Activated T-cell treated with anti-CD3 and anti-CD28 coated beads for 1 hour (primary cell): ENCODE measurements at regions not wholly inside any gene's neighbourhood (a gene's known extent, or its start where the extent isn't known, plus 50 kb on each side); places are given as distances from the start of the nearest gene placed in this dataset.

Source experiments
- DNase-seq: peaks from one replicate; pipeline ENCODE4 v3.0.0-alpha.2; 2020; ENCODE audit warnings: low read depth

DNA sequence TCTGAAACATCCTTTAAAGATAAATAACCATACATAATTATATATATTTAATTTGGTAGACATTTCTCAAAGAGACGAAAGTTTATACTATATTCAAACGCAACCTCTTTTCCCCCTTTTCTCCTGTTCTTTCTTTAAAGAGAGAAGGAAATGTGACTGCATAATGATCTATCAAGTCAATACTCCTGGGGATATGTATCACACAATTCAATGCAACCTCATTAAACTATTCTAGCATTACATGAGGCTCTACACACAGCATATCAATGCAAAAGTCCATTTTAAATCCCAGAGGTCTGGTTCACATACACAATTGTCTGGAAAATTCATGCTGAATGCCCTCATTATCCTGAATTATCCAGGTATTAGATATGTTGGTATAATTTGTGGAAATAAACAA lies 330.7 kb downstream of the LMX1A start:
- DNase-seq: no peak

DNA sequence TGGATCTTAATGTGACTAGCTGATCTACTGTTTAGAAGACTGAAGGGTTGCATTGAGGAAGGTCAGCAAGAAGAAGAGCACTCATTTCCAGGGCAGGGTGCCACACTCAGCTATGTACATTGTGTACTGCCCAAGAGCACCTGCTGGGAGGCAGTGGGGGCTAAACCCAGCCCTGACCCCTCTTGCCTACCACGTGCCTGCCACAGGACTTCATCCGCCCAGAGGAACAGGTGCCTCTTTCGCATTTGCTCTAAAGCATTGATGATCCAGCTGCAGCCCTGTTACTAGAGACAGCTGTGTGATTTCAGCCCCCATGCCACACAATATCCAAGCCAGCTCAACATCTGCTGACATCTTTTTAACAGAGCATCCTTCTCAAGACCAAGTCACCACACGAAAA lies 341.8 kb downstream of the LMX1A start:
- DNase-seq: no peak

DNA sequence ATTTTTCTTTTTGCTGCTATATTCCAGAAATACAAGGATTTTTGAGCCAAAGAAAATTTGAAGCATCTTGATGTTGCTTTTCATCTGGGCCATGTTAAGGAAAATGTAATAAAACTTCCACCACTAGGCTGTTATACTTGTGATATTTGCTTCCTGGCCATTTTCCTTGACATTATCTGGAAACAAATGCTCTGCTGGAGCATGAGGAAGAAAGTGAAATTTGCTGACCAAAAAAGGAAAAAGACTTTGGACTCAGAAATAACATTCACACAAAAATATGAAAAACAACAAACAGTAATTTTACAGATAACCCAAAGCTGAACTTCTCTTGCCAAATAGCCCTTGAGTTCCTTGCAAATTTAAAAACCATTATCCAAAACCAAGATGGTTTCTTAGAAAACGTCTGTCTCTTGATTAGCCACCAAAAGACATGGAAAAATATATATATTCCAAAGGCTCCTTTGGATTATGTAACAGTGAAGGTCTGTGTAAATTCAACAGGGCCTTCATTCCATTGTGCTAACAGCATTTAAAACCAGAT lies 344.5 kb downstream of the LMX1A start:
- no peak for DNase-seq

DNA sequence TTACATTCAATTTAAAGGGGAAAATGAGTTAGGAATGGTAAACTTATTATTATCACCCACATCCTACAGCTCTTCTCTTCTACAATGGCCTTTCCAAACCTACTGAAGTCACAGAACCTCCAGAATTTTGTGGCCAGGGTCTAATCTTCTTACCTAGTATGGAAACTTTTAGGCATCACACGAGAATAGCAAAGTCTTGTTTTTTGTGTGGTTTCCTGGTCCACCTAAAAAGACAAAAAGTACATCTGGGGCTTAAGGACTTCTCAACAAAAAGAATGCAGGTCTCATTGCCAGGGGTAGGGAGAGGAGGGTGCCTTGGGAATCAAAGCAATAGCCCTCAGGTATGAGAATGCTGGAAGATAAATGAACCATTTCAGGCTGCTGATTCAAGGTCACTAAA lies 345.3 kb downstream of the LMX1A start:
- no peak for DNase-seq

DNA sequence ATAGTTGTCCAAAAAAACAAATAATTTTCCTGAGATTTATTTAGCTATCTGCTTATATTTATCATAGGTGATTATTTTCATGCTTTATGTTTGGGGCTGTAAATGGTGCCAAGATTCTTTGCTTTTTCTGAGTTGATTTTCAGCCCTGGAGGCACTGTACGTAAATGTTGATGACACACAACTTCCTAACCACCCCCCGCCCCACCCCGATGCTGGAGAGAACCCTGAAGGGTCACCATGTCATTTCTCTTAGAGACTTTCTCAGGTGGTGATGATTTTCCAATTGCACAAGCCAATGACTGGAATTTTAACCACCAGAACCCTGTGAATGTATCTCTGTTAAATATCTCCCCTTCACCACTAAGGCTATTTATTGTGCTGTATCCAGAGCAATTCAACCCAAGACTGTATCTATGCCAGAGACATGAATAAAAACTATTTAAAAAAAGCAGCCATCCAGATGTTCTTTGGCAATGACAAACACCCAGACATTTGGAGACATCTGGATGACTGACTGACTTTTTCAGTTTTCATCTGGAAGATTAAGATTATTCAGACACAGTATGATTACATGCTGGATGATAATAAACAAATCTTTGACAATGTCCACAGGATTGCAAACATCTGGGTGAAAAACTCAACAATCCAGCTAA lies 346.0 kb downstream of the LMX1A start:
- DNase-seq: no peak

DNA sequence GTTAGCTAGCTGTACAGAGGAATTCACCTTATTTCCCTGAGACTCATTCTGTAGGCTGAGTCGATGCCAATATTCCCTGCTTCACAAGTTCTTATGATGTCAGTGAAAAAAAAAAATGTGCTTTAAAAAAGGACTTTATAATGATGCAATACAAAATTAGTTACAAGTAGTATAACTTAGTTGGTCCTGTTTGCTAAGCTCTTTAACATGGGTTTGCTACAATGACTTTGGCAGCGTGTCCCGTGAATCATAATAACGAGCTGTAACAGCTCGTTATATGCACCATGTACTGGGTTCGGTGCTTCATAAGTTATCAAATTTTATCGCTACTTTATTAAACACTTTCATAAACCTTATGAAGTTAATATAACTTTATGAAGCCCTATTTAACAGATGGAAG lies 349.7 kb downstream of the LMX1A start:
- DNase-seq: no peak

DNA sequence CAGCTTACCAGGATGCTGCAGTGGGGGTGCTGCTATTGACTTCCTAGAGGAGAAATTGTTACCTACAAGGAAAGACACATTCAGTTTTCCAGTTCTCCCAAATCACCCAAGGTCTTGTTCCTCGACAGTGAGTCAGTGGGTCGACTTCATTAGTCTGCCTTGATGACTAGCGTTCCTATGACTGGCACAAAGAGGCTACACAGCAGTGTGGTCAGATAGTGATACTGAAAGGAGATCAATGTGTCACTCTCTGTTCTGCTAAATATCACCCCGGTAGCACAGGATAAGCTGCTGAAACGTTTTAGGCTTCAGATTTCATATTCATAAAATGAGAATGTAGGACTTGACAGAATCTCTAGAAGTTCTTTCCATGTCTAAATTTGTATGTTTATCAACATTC lies 357.4 kb downstream of the LMX1A start:
- DNase-seq: no peak

DNA sequence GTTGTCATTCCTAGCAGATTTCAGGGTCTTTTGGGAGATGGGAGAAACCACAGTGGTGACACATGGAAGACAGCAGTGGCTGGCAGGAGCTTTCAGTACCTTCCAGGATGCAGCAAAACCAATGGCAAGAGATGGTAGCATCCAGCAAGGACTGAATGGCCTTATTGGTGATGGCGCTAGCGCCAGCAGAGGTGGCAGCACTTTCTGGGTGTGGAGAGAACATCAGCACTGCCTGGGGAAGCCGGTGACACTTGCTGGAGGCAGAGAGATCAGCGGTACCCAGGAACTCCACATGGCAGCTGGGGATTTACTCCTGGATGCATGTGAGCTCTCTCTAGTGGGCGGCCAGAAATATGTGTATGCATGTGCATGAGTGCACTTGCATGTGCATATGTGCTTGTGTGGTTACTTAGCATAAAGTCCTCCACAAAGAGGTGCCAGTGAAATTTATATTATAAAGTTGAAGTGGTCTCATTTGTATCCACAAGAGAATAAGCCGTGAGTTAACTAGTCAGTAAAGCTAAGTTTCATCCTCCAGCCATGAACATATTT lies 364.7 kb downstream of the LMX1A start:
- DNase-seq: no peak

DNA sequence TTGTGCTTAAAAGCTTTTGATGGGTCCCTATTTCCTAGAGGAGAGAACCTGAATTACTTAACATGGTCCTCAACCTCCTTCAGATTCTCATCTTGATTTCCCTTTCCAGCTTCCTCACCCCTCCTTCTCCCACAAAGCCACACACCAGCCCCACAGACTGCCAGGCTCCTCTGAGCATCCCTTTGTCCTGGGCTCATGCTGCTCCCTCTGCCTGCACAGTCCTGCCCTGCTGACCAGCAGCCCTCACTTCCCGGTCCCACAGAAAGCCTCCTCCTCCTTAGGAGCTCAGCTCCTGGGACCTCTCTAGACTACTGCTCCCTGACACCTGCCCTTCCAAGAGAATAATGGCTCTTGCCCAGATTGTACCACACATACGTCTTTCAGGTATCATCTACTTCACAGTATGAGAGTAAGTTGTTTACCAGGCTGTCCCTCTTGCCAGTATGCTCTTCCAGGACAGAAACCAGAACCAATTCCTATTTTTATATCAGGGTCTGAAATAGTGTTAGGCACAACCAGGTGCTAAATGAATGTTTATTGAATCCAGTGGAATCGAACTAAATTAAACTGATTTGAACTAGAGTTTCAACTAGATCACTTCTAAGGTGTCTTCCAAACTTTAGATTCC lies 373.4 kb downstream of the LMX1A start:
- no peak for DNase-seq

DNA sequence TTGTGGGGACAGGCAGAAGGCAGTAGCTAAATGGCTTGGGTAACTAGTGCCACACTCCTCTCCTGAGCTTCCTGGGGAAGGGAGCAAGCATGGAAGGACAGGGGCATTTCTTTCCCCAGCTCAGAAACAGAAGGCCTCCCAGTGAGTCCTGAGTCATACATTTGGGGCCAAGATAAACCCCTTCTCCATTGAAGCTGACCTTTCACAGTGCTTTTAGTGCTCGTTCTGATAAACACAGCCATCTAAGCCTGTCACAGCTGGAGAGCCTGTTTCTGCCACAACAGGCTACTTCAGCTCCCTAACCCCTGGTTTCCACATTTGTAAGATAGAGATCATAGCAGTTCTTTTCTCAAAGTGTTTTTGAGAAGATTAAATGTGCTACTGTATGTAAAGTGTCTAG lies 374.0 kb downstream of the LMX1A start:
- DNase-seq: no peak

DNA sequence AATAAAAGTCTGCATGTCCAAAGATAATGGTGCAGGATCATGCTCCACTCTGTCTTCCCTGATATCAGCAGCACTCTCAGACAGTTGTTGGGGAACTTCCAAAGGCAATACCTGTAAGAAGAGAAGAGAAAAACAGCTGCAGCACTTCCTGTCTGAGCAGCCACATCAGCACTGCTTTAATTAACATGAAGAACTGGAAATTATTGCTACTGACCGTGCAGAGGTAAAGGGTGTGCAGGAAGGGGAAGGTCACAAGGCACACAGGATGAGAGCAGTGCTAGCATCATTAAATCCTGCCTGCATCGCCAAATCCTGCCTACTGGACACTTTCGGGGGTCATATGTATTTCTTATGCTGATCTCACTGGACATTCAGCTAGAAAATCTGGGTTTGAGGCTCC lies 379.0 kb downstream of the LMX1A start:
- no peak for DNase-seq

DNA sequence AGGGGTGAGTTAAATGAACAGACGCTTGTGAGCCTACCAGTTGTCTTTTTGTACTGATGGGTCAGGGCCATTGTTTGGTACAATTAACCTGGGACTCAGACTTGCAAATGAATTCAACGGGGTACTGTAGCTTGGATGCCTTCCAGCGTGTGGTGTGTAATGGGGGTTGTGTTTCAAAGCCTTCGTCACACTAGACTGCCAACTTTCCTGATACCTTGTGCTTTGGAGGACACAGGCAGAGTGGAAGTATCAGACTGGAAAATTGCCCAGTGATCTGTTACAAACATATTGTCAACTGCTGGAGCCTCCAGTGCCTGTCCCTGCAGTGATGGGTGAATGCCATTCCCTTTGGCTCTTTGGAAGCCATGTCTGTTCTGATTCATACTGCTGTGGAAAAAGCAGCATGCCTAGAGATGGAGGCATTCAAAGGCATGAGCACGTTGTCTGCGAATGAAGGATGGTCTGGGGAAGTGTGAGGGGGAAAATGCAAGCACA lies 384.5 kb downstream of the LMX1A start:
- DNase-seq: no peak

DNA sequence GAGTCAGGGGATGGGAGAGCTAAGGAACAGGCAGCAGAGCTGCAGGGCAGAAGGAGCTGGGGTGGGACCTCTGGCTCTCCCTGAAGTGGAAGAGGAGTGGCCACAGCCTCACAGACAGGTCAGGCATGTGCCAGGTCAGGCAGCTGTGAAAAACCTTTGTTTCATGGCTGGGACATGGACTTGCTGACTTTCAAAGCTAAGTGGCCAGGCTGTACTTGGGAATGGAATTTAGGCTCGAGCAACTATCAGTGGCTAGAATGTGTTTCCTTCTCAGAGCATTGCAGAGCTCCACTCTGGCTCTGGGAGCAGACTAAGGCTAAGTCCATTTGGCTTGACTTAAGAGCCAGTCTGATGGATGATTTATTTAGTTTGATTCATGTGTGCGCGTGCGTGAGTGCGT lies 385.1 kb downstream of the LMX1A start:
- no peak for DNase-seq

DNA sequence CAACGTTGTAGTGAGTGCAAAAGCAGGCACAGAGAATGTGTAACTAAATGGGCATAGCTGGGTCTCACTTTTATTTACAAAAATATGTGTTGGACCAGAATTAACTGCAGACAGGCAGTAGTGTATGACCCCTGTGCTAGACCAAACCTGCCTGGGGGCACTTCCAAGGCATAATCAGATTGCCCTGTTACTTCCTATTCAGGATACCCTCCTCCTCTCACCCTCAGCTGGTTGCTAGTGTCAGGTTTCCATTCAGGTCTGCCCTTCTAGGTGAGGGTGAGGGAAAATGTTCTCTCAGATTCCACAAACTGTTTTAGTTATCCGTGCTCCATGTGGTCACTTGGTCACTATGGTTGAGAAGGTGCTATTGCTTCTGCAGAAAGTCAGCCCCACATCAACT lies 387.3 kb downstream of the LMX1A start:
- no peak for DNase-seq

DNA sequence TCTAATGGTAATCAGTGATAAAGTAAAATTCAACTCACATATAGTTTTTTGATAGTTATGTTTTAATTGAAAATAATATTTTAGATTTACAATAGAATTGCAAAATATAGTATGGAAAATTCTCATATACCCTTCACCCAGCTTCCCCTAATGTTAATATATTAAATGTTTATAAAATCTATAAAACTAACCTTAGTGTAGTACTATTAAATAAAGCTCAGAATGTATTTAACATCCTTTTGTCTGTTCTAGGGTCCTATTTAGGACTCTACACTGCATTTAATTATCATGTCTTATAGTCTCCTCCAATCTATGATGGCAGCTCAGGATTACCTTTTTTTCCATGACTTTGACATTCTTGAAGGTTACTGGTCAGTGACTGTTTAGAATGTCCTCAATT lies 389.2 kb downstream of the LMX1A start:
- no peak for DNase-seq

DNA sequence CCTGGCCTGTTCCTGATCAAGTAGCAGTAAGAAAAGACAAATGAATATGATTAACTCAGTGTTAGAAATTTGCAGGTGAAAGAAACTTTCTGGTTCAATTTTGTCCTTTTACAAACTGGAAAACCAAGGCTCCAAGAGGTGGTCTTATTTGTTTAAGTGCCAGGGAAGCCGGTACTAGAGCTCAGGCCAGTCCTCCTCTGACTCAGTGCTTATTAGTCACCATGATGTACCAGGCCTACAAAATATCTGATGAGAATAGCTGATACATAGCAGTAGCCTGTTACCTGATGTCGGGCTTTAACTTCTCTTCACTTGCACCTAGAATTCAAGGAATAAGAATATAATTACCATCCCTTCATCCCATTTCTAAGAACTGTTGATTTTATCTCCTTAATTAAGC lies 394.8 kb downstream of the LMX1A start:
- DNase-seq: no peak

DNA sequence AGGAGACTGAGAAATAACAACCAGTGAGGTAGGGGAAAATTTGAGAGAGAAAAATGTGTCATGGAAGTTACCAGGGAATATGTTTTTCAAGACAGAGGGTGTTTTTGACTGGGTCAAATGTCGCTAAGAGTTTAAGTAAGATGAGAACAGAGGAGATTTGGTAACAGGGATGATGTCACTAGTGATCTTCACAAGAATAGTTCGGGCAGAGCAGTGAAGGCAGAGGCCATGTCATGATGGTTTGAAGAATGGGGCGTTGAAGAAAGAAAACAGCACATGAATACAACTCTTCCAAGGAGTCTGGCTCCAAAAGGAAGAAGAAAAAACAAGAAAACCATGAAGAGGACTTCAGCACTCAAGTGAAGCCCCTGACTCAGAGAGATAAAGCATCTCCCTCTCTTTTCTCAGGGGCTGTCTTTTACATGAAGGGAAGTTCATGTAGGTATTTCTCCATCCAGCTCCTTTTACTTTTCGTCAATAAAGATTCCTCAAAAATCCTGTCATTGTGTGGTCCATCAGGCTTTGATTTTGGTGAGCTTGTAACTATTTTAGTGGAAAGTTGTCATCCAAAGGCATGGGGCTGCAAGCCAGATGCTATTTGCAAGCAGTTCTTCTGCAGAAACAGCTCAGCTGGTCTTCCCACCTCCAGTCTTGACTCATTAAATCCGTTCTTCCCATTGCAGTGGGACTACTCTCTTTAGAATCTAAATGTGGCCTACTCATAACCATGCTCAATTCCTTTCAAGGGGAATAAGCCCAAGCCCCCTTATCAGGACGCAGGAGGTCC lies 397.3 kb downstream of the LMX1A start:
- no peak for DNase-seq

DNA sequence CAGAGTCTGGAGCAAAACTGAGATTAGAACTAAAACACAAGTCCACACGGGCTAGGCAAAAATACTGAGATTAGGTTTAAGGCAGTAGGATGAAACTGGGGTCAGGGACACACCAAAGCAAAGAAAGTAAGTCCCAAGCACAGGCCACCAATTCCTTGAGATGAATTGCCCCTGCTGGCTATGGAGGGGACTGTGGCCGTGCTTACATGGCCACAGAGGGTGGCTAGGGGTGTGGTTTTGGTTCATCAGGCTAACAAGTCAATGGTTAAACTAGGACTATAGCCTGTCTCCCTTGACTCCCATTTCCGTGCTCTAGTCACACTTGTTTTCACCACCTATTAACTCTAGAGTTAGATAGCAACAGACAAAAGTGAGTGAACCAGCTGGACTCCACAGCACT lies 394.8 kb downstream of the PBX1 start:
- DNase-seq: no peak

DNA sequence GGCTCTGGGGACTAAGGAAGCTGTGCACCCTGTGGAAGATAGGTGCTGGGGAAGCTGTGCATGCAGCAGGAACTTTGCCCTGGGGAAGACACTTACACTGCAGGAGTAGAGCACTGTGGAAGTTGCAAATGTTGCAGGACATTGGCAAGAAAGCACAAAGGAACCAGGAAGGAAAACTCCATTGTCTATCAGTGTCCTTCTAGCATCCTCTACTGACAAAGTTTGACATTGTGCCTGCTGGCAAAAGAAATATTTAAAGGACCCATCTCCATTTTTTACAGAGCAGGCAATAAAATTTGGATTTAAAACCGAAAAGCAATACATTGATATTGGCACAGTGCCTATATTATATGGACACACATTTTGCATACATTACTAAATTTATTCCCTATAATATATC lies 394.1 kb downstream of the PBX1 start:
- no peak for DNase-seq

DNA sequence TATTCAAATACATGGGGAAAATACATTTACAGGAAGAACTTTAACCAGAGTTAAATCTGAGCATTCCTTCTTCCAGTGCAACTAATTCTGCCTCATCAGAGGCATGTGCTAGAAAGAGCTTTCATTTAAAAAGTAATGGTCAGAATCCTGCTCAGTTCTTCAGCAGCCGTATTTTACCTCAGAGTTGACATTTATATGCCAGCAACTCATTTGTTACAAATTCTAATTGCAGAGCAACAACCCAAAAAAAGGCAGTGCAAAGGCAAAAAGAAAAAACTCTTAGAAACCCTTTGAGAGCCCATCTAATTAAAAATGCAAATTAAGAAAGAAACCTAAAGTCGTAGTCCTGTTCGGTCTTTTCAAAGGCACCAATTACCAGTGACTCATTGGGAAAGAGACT lies 392.5 kb downstream of the PBX1 start:
- DNase-seq: no peak

DNA sequence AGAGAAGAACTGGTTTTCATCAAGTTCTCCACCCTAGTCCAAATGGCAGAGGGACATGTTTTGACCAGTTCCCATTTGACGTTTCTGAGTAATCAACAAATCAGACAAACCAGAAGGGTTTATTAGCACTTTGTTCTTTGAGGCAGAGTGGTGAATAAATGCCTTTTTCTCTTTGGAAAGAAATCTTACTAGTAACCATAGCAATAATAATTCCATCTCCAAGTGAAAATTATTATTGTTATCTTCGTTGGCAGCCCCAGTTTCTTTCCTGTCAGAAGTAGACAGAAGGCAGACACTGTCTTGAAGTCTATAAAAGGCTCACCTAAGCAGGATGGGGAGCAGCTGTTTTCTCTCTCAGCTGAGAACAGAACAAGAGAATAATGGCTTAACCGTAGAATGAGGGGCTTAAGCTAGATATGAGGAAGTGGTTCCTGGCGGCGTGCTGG lies 391.6 kb downstream of the PBX1 start:
- no peak for DNase-seq

DNA sequence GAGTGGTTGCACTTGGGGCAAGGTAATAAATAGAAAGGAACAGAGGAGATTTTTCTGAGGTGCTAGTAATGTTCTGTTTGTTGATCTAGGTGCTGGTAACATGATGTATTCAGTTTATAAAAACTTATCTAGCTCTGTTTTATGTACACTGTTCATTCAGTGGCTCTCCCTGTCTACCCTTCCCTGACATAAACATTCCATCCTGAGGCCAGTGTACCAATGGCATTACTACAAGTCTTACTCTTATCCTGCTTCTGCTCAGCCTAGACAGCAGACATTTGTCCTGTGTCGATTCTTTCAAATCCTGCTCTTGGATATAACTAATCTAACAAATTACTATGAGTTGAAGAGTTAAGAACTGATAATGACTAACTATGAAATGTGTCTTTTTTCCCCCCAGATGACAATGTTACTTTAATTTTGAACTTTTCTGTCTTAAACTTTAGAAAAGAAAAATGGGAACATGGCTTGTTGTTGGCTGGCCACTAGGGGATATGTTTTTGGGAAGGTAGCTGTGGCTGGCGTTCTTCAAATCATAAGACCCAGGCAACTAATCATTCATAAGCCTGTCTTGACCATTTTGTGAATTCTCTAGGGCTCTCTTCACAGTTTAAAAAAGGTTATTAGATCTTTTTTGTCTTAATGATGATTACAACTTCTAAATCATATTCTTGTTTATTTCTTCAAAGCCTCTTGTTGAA lies 390.9 kb downstream of the PBX1 start:
- no peak for DNase-seq
